HEK293 (cell line): ENCODE measurements at regions not wholly inside any gene's neighbourhood (a gene's known extent, or its start where the extent isn't known, plus 50 kb on each side); places are given as distances from the start of the nearest gene placed in this dataset.

Source experiments
- CTCF ChIA-PET: fragments of 350-600 bp; formaldehyde crosslinking; extraction: SDS; loops from one replicate; lab custom pipeline; 2021; ENCODE audit warnings: antibody characterized with exemption; lab: Yijun Ruan, JAX
- POLR2A ChIA-PET: fragments of 300-600 bp; formaldehyde crosslinking; extraction: SDS; loops from one replicate; lab custom pipeline; 2020; ENCODE audit warnings: antibody characterized with exemption, inconsistent platforms; lab: Yijun Ruan, JAX
- H3K27ac ChIP-seq: fragments of 200-500 bp; sonication (Bioruptor generic); 2 replicates; pipeline ENCODE4 v1.5.1; 2014; ENCODE audit warnings: low read depth, low read length, control low read depth, inconsistent platforms; ENCODE audit errors: extremely low read depth
- H3K36me3 ChIP-seq, 2 experiments: fragments of 200-500 bp in 1 of 2; sonication (Bioruptor generic) in 1 of 2; 1 replicate in 1 of 2; 2 replicates in 1 of 2; pipeline ENCODE4 v1.5.1; 2014 to 2017; ENCODE audit warnings: inconsistent platforms in 2 of 2, low read length in 2 of 2; ENCODE audit not compliant: control insufficient read depth in 2 of 2, insufficient read depth in 1 of 2
- H3K4me1 ChIP-seq: fragments of 200-500 bp; sonication (Bioruptor generic); 2 replicates; pipeline ENCODE4 v1.5.1; 2014; ENCODE audit warnings: mild to moderate bottlenecking, low read length, inconsistent platforms; ENCODE audit not compliant: control insufficient read depth, insufficient read depth
- H3K4me3 ChIP-seq: 2 replicates; pipeline ENCODE4 v1.5.1; 2011; ENCODE audit warnings: low read depth, mild to moderate bottlenecking, control low read depth, low read length, moderate library complexity
- H3K9me3 ChIP-seq: fragments of 200-500 bp; sonication (Bioruptor generic); 2 replicates; pipeline ENCODE4 v1.5.1; 2014; ENCODE audit warnings: low read depth, low read length, inconsistent platforms; ENCODE audit not compliant: control insufficient read depth, insufficient read depth
- KLF8 ChIP-seq: fragments of 450-650 bp; formaldehyde crosslinking; IDR thresholded peaks from 2 replicates; pipeline ENCODE4 v1.5.1; 2016; ENCODE audit warnings: missing biosample characterization, missing genetic modification characterization
- KLF9 ChIP-seq: fragments of 450-650 bp; formaldehyde crosslinking; IDR thresholded peaks from 2 replicates; pipeline ENCODE4 v1.5.1; 2016; ENCODE audit warnings: missing biosample characterization, missing genetic modification characterization, low read depth
- OVOL3 ChIP-seq: fragments of 450-650 bp; formaldehyde crosslinking; IDR thresholded peaks from 2 replicates; pipeline ENCODE4 v1.5.1; 2016; ENCODE audit warnings: missing biosample characterization, missing genetic modification characterization
- SCRT2 ChIP-seq: fragments of 450-650 bp; formaldehyde crosslinking; IDR thresholded peaks from 2 replicates; pipeline ENCODE4 v1.5.1; 2016; ENCODE audit warnings: missing biosample characterization, missing genetic modification characterization
- TCF7L2 ChIP-seq: IDR thresholded peaks from 2 replicates; pipeline ENCODE4 v1.6.1; 2011; ENCODE audit warnings: low read depth, mild to moderate bottlenecking, inconsistent platforms, low read length, moderate library complexity, borderline replicate concordance
- ZBTB17 ChIP-seq: fragments of 450-650 bp; formaldehyde crosslinking; IDR thresholded peaks from 2 replicates; pipeline ENCODE4 v1.5.1; 2016; ENCODE audit warnings: missing biosample characterization, missing genetic modification characterization
- ZFP69B ChIP-seq: fragments of 450-650 bp; formaldehyde crosslinking; IDR thresholded peaks from 2 replicates; pipeline ENCODE4 v1.5.1; 2016; ENCODE audit warnings: missing biosample characterization, missing genetic modification characterization
- ZNF112 ChIP-seq: fragments of 450-650 bp; formaldehyde crosslinking; IDR thresholded peaks from 2 replicates; pipeline ENCODE4 v1.5.0; 2017; ENCODE audit warnings: missing biosample characterization, missing genetic modification characterization
- ZNF16 ChIP-seq: fragments of 450-650 bp; formaldehyde crosslinking; IDR thresholded peaks from 2 replicates; pipeline ENCODE4 v1.5.1; 2016; ENCODE audit warnings: low read depth, missing biosample characterization, missing genetic modification characterization
- ZNF274 ChIP-seq, 2 experiments: fragments of 200-500 bp in 1 of 2; fragments of 450-650 bp in 1 of 2; sonication (Bioruptor generic) in 1 of 2; formaldehyde crosslinking in 1 of 2; IDR thresholded peaks; 2 replicates each; pipeline versions ENCODE4 v1.5.1 to v1.6.1; 2014 to 2016; ENCODE audit warnings: borderline replicate concordance in 1 of 2, inconsistent platforms in 1 of 2, low read length in 1 of 2, missing biosample characterization in 1 of 2, missing genetic modification characterization in 1 of 2
- ZNF292 ChIP-seq: fragments of 450-650 bp; formaldehyde crosslinking; IDR thresholded peaks from 2 replicates; pipeline ENCODE4 v1.5.1; 2016; ENCODE audit warnings: low read depth, missing biosample characterization, missing genetic modification characterization, borderline replicate concordance
- ZNF654 ChIP-seq: fragments of 450-650 bp; formaldehyde crosslinking; IDR thresholded peaks from 2 replicates; pipeline ENCODE4 v1.5.1; 2016; ENCODE audit warnings: low read depth, missing biosample characterization, missing genetic modification characterization
- ZNF76 ChIP-seq: fragments of 450-650 bp; formaldehyde crosslinking; IDR thresholded peaks from 2 replicates; pipeline ENCODE4; 2016; ENCODE audit warnings: low read depth, missing biosample characterization, missing genetic modification characterization, borderline replicate concordance
- ZNF785 ChIP-seq: fragments of 450-650 bp; formaldehyde crosslinking; IDR thresholded peaks from 2 replicates; pipeline ENCODE4 v1.5.1; 2016; ENCODE audit warnings: missing biosample characterization, missing genetic modification characterization
- ZNF830 ChIP-seq: fragments of 450-650 bp; IDR thresholded peaks from 2 replicates; pipeline ENCODE4 v1.5.0; 2018; ENCODE audit warnings: missing biosample characterization, missing genetic modification characterization, low read depth, mild to moderate bottlenecking, moderate library complexity
- ZSCAN16 ChIP-seq: fragments of 450-650 bp; formaldehyde crosslinking; IDR thresholded peaks from 2 replicates; pipeline ENCODE4 v1.5.1; 2016; ENCODE audit warnings: missing biosample characterization, missing genetic modification characterization
- TF ChIP-seq, protein P1 (sequence below): fragments of 450-650 bp; formaldehyde crosslinking; IDR thresholded peaks from 2 replicates; pipeline ENCODE4 v1.5.1; 2016; ENCODE audit warnings: missing biosample characterization, missing genetic modification characterization
- TF ChIP-seq, protein P2 (sequence below): fragments of 450-650 bp; formaldehyde crosslinking; IDR thresholded peaks from 2 replicates; pipeline ENCODE4 v1.5.1; 2017; ENCODE audit warnings: missing biosample characterization, missing genetic modification characterization
- TF ChIP-seq, protein P3 (sequence below): fragments of 450-650 bp; formaldehyde crosslinking; IDR thresholded peaks from 2 replicates; pipeline ENCODE4 v1.5.1; 2017; ENCODE audit warnings: missing biosample characterization, missing genetic modification characterization
- TF ChIP-seq, protein P4 (sequence below): fragments of 450-650 bp; IDR thresholded peaks from 2 replicates; pipeline ENCODE4 v1.5.1; 2018; ENCODE audit warnings: missing biosample characterization, mild to moderate bottlenecking, missing genetic modification characterization

DNA sequence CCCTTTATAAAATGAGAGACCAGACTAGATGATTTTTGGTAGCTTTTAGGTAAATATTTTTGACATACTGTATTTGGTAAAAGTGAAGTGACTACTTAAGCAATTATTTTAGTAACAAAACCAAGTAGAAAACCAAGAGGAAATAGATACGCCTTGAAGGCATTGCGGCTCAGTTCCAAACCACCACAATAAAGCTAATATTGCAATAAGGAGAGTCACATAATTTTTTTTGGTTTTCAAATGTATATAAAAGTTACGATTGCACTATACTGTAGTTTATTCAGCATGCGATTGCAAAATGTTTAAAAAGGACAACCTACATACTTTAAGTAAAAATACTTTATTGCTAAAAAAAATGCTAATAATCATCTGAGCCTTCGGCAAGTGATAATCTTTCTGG lies 581.7 kb upstream of the POT1 start:
- no peak for TF ChIP-seq ZNF76 (tag by site-specific recombination)
- no peak for TF ChIP-seq ZNF16
- TF ChIP-seq ZSCAN16: no peak
- no peak for TF ChIP-seq ZNF292 (tag by site-specific recombination)
- TF ChIP-seq OVOL3 (tag by site-specific recombination): no peak
- no peak for TF ChIP-seq ZNF274 (IDR thresholded peaks at IDR 0.05; ENCODE audit: low read length)
- TF ChIP-seq ZNF274 (tag by site-specific recombination; IDR thresholded peaks at IDR 0.05; ENCODE audit: borderline replicate concordance): no peak
- TF ChIP-seq, protein P1, sequence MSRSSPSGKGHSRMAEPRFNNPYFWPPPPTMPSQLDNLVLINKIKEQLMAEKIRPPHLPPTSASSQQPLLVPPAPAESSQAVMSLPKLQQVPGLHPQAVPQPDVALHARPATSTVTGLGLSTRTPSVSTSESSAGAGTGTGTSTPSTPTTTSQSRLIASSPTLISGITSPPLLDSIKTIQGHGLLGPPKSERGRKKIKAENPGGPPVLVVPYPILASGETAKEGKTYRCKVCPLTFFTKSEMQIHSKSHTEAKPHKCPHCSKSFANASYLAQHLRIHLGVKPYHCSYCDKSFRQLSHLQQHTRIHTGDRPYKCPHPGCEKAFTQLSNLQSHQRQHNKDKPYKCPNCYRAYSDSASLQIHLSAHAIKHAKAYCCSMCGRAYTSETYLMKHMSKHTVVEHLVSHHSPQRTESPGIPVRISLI (tag by site-specific recombination): no peak
- no peak for TF ChIP-seq TCF7L2
- H3K9me3 ChIP-seq: no peaks in the 10 kb centered on the region
- ChIA-PET POLR2A (no interaction called here), CTCF (no interaction called here)
- no peaks in the 10 kb centered on the region for H3K4me1 ChIP-seq
- no peaks in the 10 kb centered on the region for H3K36me3 ChIP-seq
- no peak overlapping the region for H3K27ac ChIP-seq
- H3K4me3 ChIP-seq: no peak overlapping the region

DNA sequence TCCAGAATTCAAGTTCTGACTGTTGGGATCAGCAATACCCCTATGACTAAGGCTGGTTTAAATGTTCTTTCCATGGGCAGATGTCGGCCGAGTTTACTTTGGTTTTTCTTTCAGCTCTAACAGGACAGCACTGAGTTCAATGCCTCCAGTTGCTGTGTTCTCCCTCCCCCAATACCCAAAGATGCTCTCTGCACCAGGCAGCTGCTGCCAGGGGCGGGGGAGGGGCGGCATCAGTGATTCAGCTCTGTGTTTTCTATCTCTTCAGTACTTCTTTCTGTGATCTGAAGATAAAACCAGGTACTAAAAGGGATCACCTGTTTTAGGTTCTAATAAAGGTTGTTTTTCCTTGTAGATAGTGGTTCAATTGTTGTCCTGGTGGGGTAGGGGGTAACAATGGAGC lies 576.7 kb upstream of the POT1 start:
- ChIA-PET POLR2A (no interaction called here), CTCF (no interaction called here)
- Histone ChIP-seq H3K27ac (no peak overlapping the region), H3K9me3 (no peaks in the 10 kb centered on the region), H3K36me3 (no peaks in the 10 kb centered on the region), H3K4me1 (no peaks in the 10 kb centered on the region), H3K4me3 (no peak overlapping the region)
- no peak for TF ChIP-seq ZNF654 (tag by site-specific recombination)
- TF ChIP-seq KLF8: no peak
- no peak for TF ChIP-seq TCF7L2
- TF ChIP-seq ZNF112: no peak
- no peak for TF ChIP-seq SCRT2
- no peak for TF ChIP-seq ZNF785 (tag by site-specific recombination)
- TF ChIP-seq, all 188 proteins: peak for 0

DNA sequence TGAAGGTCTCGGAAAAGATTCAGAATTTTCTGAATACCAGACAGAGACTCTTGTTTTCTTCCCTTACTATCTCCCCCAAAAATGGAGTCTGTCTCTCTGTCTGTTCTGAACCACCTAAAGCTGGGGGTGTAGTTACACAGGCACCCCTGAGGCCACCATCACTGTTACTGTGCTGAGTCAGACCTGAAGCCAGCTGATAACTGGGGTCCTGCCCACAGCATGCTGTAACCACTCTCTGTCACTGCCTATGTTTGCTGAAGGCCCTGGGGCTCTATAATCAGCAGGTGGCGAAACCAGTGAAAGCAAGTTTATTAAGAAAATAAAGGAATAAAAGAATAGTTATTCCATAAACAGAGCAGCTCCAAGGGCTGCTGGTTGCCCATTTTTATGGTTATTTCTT lies 575.2 kb upstream of the POT1 start:
- no peak overlapping the region for H3K27ac ChIP-seq
- CTCF ChIA-PET: no interaction called here

More for the DNA sequence above, 575.2 kb upstream of the POT1 start:
- Histone ChIP-seq H3K36me3 (no peaks in the 10 kb centered on the region), H3K4me1 (no peaks in the 10 kb centered on the region), H3K9me3 (no peaks in the 10 kb centered on the region), H3K4me3 (no peak overlapping the region)
- POLR2A ChIA-PET: no interaction called here
- TF ChIP-seq ZNF16 (no peak), ZBTB17 (tag by site-specific recombination) (no peak), KLF9 (tag by site-specific recombination) (no peak), ZNF830 (no peak), ZFP69B (tag by site-specific recombination) (no peak)
- TF ChIP-seq, protein P2, sequence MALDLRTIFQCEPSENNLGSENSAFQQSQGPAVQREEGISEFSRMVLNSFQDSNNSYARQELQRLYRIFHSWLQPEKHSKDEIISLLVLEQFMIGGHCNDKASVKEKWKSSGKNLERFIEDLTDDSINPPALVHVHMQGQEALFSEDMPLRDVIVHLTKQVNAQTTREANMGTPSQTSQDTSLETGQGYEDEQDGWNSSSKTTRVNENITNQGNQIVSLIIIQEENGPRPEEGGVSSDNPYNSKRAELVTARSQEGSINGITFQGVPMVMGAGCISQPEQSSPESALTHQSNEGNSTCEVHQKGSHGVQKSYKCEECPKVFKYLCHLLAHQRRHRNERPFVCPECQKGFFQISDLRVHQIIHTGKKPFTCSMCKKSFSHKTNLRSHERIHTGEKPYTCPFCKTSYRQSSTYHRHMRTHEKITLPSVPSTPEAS (tag by site-specific recombination): no peak
- TF ChIP-seq, protein P3, sequence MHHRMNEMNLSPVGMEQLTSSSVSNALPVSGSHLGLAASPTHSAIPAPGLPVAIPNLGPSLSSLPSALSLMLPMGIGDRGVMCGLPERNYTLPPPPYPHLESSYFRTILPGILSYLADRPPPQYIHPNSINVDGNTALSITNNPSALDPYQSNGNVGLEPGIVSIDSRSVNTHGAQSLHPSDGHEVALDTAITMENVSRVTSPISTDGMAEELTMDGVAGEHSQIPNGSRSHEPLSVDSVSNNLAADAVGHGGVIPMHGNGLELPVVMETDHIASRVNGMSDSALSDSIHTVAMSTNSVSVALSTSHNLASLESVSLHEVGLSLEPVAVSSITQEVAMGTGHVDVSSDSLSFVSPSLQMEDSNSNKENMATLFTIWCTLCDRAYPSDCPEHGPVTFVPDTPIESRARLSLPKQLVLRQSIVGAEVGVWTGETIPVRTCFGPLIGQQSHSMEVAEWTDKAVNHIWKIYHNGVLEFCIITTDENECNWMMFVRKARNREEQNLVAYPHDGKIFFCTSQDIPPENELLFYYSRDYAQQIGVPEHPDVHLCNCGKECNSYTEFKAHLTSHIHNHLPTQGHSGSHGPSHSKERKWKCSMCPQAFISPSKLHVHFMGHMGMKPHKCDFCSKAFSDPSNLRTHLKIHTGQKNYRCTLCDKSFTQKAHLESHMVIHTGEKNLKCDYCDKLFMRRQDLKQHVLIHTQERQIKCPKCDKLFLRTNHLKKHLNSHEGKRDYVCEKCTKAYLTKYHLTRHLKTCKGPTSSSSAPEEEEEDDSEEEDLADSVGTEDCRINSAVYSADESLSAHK (tag by site-specific recombination): no peak
- TF ChIP-seq, protein P4, sequence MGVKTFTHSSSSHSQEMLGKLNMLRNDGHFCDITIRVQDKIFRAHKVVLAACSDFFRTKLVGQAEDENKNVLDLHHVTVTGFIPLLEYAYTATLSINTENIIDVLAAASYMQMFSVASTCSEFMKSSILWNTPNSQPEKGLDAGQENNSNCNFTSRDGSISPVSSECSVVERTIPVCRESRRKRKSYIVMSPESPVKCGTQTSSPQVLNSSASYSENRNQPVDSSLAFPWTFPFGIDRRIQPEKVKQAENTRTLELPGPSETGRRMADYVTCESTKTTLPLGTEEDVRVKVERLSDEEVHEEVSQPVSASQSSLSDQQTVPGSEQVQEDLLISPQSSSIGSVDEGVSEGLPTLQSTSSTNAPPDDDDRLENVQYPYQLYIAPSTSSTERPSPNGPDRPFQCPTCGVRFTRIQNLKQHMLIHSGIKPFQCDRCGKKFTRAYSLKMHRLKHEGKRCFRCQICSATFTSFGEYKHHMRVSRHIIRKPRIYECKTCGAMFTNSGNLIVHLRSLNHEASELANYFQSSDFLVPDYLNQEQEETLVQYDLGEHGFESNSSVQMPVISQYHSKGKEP (tag by site-specific recombination): no peak
